CD14-positive monocyte (primary cell): ENCODE measurements at regions not wholly inside any gene's neighbourhood (a gene's known extent, or its start where the extent isn't known, plus 50 kb on each side); places are given as distances from the start of the nearest gene placed in this dataset.

Experiments used
- DNase-seq, 3 donors: peaks; one replicate each; pipeline ENCODE4 v3.0.0-alpha.2; 2011 to 2022
- H2AFZ ChIP-seq: 2 replicates; pipeline ENCODE4 v1.6.0; 2012; ENCODE audit warnings: mild to moderate bottlenecking, low read depth, low read length, inconsistent platforms; ENCODE audit not compliant: insufficient read depth, poor library complexity, severe bottlenecking
- H3K27ac ChIP-seq, 2 donors: 1 replicate in 1 of 2; 2 replicates in 1 of 2; pipeline ENCODE4 v1.5.1; 2012 to 2013; ENCODE audit warnings: low read length in 2 of 2, control low read depth in 1 of 2, inconsistent platforms in 1 of 2, low read depth in 1 of 2, mild to moderate bottlenecking in 1 of 2
- H3K27me3 ChIP-seq, 2 donors: one replicate each; pipeline versions ENCODE4 v1.6.0 to v1.6.1; 2011 to 2013; ENCODE audit warnings: low read length in 2 of 2; ENCODE audit not compliant: control insufficient read depth in 2 of 2, insufficient read depth in 2 of 2
- H3K36me3 ChIP-seq, 2 donors: replicated peaks in 1 of 2; 1 replicate in 1 of 2; 2 replicates in 1 of 2; pipeline versions ENCODE4 v1.5.1 to v1.6.1; 2012 to 2013; ENCODE audit warnings: low read length in 2 of 2, control low read depth in 1 of 2, inconsistent platforms in 1 of 2, mild to moderate bottlenecking in 1 of 2; ENCODE audit not compliant: insufficient read depth in 2 of 2, control insufficient read depth in 1 of 2
- H3K4me1 ChIP-seq, 2 donors: 1 replicate in 1 of 2; 2 replicates in 1 of 2; pipeline versions ENCODE4 v1.5.1 to v1.6.1; 2012 to 2013; ENCODE audit warnings: low read length in 2 of 2, control low read depth in 1 of 2, inconsistent platforms in 1 of 2, mild to moderate bottlenecking in 1 of 2, moderate library complexity in 1 of 2; ENCODE audit not compliant: insufficient read depth in 2 of 2, control insufficient read depth in 1 of 2
- H3K4me2 ChIP-seq: replicated peaks from 2 replicates; pipeline ENCODE3; 2012; ENCODE audit warnings: low read length, moderate library complexity, mild to moderate bottlenecking; ENCODE audit not compliant: poor library complexity, severe bottlenecking; ENCODE audit errors: extremely low read depth
- H3K4me3 ChIP-seq, 3 experiments: fragments of 200-600 bp in 1 of 3; sonication (generic) in 1 of 3; replicated peaks in 1 of 3; 1 replicate in 2 of 3; 2 replicates in 1 of 3; pipeline ENCODE4 v1.5.1; 2011 to 2013; ENCODE audit warnings: low read length in 3 of 3, mild to moderate bottlenecking in 3 of 3, control low read depth in 2 of 3, low read depth in 2 of 3, inconsistent platforms in 1 of 3, moderate library complexity in 1 of 3
- H3K79me2 ChIP-seq: 2 replicates; pipeline ENCODE4 v1.6.0; 2012; ENCODE audit warnings: mild to moderate bottlenecking, control low read depth, inconsistent platforms, low read length, moderate library complexity; ENCODE audit not compliant: insufficient read depth
- H3K9ac ChIP-seq: 2 replicates; pipeline ENCODE4 v1.6.0; 2017; ENCODE audit warnings: low read length, mild to moderate bottlenecking; ENCODE audit not compliant: insufficient read depth, poor library complexity, severe bottlenecking
- H3K9me3 ChIP-seq, 2 donors: replicated peaks in 1 of 2; 1 replicate in 1 of 2; 2 replicates in 1 of 2; pipeline versions ENCODE4 v1.5.1 to v1.6.1; 2012 to 2013; ENCODE audit warnings: low read length in 2 of 2, control low read depth in 1 of 2; ENCODE audit not compliant: control insufficient read depth in 1 of 2, insufficient read depth in 1 of 2
- H4K20me1 ChIP-seq: 2 replicates; pipeline ENCODE4 v1.6.0; 2012; ENCODE audit warnings: mild to moderate bottlenecking, low read length, control low read depth, moderate library complexity; ENCODE audit not compliant: insufficient read depth
- H3K27ac Mint-ChIP-seq, 7 donors: one replicate each; pipeline ENCODE4 v1.8.0; 2020; ENCODE audit warnings: mild to moderate bottlenecking in 7 of 7, mixed read lengths in 7 of 7, moderate library complexity in 6 of 7, inconsistent platforms in 2 of 7
- H3K27me3 Mint-ChIP-seq, 3 donors: one replicate each; pipeline ENCODE4 v1.8.0; 2021 to 2022; ENCODE audit warnings: low read depth in 3 of 3, mild to moderate bottlenecking in 3 of 3, mixed read lengths in 3 of 3, moderate library complexity in 3 of 3, inconsistent platforms in 1 of 3
- H3K36me3 Mint-ChIP-seq, 2 donors: one replicate each; pipeline ENCODE4 v1.8.0; 2020; ENCODE audit warnings: mixed read lengths in 2 of 2, inconsistent platforms in 1 of 2, mild to moderate bottlenecking in 1 of 2
- H3K4me1 Mint-ChIP-seq: one replicate; pipeline ENCODE4 v1.8.0; 2020; ENCODE audit warnings: mild to moderate bottlenecking, mixed read lengths
- H3K4me3 Mint-ChIP-seq, 2 donors: one replicate each; pipeline ENCODE4 v1.8.0; 2020; ENCODE audit warnings: mild to moderate bottlenecking in 2 of 2, mixed read lengths in 2 of 2, moderate library complexity in 1 of 2
- H3K9me3 Mint-ChIP-seq, 7 donors: one replicate each; pipeline ENCODE4 v1.8.0; 2020 to 2022; ENCODE audit warnings: mixed read lengths in 7 of 7, mild to moderate bottlenecking in 6 of 7, moderate library complexity in 6 of 7, inconsistent platforms in 2 of 7
- WGBS: methylation state at CpG from one replicate; pipeline ENCODE4 v1.1.5; 2013; ENCODE audit warnings: missing lambda C conversion rate; ENCODE audit not compliant: insufficient coverage; 5-methylcytosine and 5-hydroxymethylcytosine counted together
- intact Hi-C, 2 donors: fragments of 100-400 bp; cut with micrococcal nuclease; formaldehyde crosslinking; loops; one replicate each; pipeline versions ENCODE4 v1.15.0 to v1.15.1; 2023
- TF ChIP-seq, protein P1 (sequence below): fragments of 200-600 bp; IDR thresholded peaks from one replicate; pipeline ENCODE4 v1.8.0; 2022; ENCODE audit warnings: antibody characterized with exemption, mild to moderate bottlenecking

DNA sequence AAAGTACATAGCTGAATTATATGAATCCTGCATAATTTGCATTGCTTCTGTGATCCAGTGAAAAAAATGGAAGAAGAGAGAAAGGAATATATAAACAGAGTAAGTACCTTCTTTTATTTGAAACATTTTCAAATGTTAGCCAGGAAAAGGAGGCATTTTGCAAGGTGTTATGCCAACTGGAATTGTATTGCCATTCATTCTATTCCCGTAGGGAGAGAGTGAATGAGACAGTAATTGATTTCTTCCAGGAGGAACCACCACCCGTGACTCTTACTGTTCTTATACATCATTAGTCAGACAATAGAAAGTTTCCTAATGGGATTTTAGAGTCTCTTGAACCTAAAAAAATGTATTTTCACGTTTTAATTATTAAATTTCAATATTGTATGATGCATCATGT, 324.1 kb upstream of the ALCAM start:
- intact Hi-C loops, result no loop called here
- Histone ChIP-seq H3K9me3 (peaks cover 0 to 3% of the 10 kb centered on the region in 2 donors), H3K27me3 (no peaks in the 10 kb centered on the region), H3K36me3 (no peaks in the 10 kb centered on the region), H4K20me1 (no peaks in the 10 kb centered on the region), H3K79me2 (no peaks in the 10 kb centered on the region), H3K4me2 (no peak overlapping the region), H3K4me3 (no peak overlapping the region), H3K4me1 (no peaks in the 10 kb centered on the region), H2AFZ (no peak overlapping the region), H3K27ac (no peak overlapping the region), H3K9ac (no peak overlapping the region)
- Mint-ChIP-seq H3K9me3 (peaks cover 0 to 11% (median 4%) of the 10 kb centered on the region in 7 donors), H3K36me3 (no peaks in the 10 kb centered on the region), H3K27ac (no peak overlapping the region), H3K4me1 (no peaks in the 10 kb centered on the region), H3K27me3 (no peaks in the 10 kb centered on the region), H3K4me3 (no peak overlapping the region)
- no peak for DNase-seq
- TF ChIP-seq, protein P1, sequence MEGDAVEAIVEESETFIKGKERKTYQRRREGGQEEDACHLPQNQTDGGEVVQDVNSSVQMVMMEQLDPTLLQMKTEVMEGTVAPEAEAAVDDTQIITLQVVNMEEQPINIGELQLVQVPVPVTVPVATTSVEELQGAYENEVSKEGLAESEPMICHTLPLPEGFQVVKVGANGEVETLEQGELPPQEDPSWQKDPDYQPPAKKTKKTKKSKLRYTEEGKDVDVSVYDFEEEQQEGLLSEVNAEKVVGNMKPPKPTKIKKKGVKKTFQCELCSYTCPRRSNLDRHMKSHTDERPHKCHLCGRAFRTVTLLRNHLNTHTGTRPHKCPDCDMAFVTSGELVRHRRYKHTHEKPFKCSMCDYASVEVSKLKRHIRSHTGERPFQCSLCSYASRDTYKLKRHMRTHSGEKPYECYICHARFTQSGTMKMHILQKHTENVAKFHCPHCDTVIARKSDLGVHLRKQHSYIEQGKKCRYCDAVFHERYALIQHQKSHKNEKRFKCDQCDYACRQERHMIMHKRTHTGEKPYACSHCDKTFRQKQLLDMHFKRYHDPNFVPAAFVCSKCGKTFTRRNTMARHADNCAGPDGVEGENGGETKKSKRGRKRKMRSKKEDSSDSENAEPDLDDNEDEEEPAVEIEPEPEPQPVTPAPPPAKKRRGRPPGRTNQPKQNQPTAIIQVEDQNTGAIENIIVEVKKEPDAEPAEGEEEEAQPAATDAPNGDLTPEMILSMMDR, result no peak
- WGBS, result no CpG with 5 or more reads among the region's 3 CpGs

DNA sequence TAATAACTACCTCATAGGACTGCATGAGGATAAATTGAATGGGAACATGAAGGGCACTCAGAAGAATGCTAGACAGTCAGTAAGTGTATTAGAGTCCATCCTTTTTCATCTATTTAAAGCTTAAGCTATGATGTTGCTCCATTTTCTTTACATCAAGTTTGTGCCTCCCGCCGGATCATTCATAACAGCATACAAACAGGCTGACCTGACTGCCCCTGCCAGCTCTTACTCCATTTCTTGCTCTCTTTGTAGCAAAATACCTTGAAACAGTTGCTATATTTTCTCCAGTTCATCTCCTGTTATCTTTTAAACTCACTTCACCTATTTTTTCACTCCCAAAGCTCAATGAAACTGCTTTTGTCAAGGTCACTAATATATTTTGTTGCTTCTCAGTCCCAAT, 315.6 kb upstream of the ALCAM start:
- Mint-ChIP-seq H3K27me3 (peaks cover 0 to 2% (median 0%) of the 10 kb centered on the region in 3 donors), H3K4me3 (no peak overlapping the region), H3K9me3 (peaks cover 0 to 5% (median 0%) of the 10 kb centered on the region in 7 donors), H3K27ac (no peak overlapping the region), H3K36me3 (no peaks in the 10 kb centered on the region), H3K4me1 (no peaks in the 10 kb centered on the region)
- H2AFZ ChIP-seq, result no peak overlapping the region
- H3K4me3 ChIP-seq, result no peak overlapping the region
- no peak overlapping the region for H3K27ac ChIP-seq
- no peaks in the 10 kb centered on the region for H3K4me1 ChIP-seq
- intact Hi-C loops, result no loop called here
- H3K9ac ChIP-seq, result no peak overlapping the region
- H3K9me3 ChIP-seq, result peaks cover 0 to under 1% of the 10 kb centered on the region in 2 donors
- H3K4me2 ChIP-seq, result no peak overlapping the region
- 96% methylated on average over 2 of the region's 2 CpGs for WGBS
- H4K20me1 ChIP-seq, result no peaks in the 10 kb centered on the region
- H3K79me2 ChIP-seq, result no peaks in the 10 kb centered on the region
- no peaks in the 10 kb centered on the region for H3K27me3 ChIP-seq
- DNase-seq, result no peak
- TF ChIP-seq, protein P1, result no peak
- no peaks in the 10 kb centered on the region for H3K36me3 ChIP-seq
